Left lobe of liver (tissue), 2 donors: ENCODE measurements at regions not wholly inside any gene's neighbourhood (a gene's known extent, or its start where the extent isn't known, plus 50 kb on each side); places are given as distances from the start of the nearest gene placed in this dataset.
A peak's percentile ranks its signal among the peaks of the same experiment; 100 is the strongest.
"Not testable (repeated sequence)": the region's sequence is repeated elsewhere in the genome, so short reads cannot be mapped to it uniquely, and the experiment has no call there.

Source experiments
- ATAC-seq: fragments of 200-7000 bp; cut with Tn5 transposase; one replicate; pipeline ENCODE4 v1.9.1; 2020; ENCODE audit warnings: mild to moderate bottlenecking, moderate library complexity
- DNase-seq: peaks from one replicate; pipeline ENCODE4 v3.0.0-alpha.2; 2020; ENCODE audit warnings: low spot score
- donor health status: DM: no; HTN: no; CAD: no; lungs with moderate emphysema.
- donor health status: DM: no; HTN: yes; CAD: no.

DNA sequence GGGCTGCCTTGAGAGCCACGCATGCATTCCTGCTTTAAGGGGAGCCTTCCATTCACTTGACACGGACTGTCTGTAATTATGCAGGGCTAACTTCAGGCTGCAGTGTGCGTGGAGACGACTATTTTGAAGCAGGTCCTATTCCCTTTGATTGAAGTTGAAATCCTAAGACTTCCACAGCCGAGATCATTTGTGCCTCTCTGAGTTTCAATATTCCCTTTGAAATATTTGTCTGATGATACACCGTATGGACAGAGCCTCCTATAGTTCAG is 585.2 kb downstream of the TTLL7 start:
- not testable (repeated sequence) for DNase-seq, ATAC-seq

DNA sequence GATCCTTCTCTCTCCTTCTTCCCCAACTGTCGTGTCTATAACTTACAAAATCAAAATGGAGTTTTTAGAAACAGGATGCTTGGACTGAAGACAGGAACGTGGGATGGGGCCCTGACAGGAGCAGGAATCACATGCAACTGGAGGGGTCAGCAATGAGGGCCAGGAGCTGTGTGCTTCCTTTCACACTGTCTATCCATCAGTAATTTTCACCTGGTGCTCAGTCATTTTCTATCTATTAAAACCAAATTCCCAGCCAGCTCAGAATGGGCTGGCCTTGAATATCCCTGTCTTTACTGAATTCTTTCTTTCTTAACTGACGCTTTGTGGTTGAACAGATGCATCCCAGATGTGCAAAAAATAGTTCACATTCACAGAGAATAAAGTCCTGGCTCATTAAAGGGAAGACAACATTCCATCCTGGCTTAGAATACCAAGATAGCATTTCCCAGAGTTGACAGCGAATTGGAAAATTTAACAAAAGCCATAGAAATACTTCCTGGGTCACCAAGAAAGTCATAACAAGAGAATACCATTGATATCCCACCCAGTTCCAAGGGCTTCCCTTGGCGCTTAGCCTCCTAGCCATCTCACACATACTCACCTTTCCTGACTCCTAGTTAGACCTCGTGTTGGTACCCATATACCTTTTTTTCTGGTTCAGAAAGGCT is 588.1 kb downstream of the TTLL7 start:
- not testable (repeated sequence) for DNase-seq, ATAC-seq

DNA sequence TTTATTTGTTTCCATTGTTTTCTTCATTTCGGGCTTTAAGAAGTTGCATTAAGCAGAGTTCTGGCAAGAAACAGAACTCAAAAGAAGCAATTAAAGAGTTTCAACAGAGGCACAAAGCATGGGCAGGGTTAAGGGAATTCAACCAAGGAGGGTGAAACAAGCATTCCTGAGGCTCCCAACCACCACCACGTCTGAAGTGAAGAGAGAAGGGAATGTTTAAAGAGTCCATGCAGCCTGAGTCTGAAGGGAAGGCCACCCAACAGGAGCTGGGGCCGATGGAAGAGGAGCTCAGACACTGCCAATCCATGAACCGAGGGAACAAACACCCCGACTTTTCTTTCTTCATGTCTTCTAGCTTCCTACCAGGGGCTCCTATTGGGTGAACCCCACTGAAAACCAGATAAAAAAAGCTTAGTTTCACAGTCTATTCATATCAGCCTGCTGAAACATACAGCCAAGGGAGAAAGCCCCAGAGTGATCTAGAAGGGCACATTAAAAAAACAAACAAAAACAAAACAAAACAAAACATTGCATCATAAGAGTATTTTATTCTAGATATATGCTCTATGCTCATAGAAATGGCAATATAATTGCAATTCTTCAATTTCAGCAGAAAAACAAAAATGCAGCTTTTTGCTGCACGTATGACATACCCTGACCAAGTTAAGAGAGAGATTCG is 592.1 kb downstream of the TTLL7 start:
- ATAC-seq = peak; percentile 18
- DNase-seq = not testable (repeated sequence)

DNA sequence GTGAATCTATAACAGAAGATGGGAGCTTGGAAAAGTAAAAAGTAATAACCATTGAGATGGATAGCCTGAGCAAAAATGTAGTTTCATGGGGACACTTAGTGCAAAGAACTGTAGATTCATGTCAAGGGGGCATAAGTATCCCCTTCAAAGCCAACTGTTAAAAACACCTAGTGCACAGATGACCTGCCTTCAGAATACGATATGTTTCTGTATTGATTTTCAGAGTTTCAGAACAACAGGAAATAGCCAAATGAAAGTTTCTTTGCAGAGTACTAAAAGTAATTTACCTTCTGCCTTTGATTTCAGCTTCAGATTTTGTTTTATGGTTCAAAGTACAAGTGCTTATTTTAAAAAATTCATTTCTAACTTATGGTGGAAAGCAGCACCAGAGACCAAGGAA is 593.1 kb downstream of the TTLL7 start:
- DNase-seq, ATAC-seq: not testable (repeated sequence)

DNA sequence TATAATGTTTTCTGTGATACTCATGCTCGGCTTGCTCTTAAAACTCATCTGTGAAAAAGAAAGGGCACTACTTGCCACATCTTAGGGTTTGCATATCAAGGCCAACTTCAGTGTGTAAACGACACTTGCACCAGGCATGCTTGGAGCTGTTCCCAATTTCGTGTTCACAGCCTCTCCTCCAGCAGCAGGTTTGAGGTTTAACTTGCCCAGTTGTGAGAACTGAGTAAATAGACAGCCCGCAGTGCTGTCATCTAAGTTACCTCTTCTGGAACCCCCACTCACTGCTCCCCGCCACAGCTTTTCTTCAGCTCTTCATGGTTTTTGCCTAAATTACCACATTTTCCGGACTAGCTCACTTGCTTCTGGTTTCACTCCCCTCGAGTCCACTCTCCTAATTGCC is 595.4 kb downstream of the TTLL7 start:
- peak; percentile 96 for ATAC-seq
- not testable (repeated sequence) for DNase-seq

DNA sequence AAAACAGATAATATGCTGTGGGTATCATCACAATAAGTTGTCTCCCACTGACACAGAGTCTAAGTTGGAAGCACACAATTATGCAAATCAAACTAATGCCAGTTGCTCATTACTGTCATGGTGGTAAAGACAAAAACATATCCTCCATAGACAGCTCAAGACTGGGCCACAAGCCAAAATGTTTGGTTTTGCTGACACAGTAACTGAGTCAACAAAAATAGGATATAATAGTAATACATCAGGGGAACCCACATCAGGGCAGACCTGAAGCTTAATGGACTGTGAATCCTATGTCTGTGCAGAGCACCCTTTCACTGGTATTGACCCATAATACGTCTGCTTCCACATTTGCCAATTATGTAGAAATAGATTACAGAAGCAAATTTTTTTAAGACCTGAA is 597.8 kb downstream of the TTLL7 start:
- DNase-seq, ATAC-seq: not testable (repeated sequence)

DNA sequence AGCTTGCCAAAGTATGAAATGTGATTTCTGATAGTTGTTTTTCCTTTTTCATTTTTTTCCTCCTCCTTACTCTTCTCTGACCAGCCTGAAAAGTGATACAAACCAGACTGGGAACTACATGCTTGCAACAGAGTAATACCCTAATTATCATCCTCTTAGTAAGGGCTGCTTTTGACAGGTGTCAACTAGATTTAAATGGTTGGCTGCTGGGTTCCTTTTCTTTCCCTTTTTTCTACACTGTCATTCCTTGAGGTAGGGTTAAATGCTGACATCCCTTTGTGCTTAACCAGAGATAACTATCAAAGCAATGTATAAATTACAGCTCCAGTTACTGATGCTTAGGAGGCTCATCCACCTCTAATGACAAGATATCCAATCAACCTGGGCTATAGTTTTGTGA is 598.8 kb downstream of the TTLL7 start:
- DNase-seq, ATAC-seq: not testable (repeated sequence)

DNA sequence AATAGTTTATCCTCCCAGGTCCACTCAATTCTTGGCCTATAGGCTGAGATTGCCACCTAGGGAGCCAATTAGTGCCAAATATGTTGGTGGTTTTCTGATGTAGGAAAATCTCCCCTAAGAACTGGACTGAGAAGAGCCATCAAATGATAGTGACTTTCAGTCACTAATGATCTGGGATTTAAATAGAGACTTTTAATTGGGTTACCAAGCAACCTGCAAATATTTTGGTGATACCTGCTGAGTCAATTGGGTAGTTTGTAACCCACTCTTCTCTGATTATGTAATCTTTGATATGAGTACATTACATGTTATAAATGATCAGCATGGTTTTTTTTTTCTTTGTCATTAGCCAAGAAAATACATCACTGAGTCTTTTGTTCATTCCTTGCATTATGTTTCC is 600.8 kb downstream of the TTLL7 start:
- not testable (repeated sequence) for ATAC-seq, DNase-seq

DNA sequence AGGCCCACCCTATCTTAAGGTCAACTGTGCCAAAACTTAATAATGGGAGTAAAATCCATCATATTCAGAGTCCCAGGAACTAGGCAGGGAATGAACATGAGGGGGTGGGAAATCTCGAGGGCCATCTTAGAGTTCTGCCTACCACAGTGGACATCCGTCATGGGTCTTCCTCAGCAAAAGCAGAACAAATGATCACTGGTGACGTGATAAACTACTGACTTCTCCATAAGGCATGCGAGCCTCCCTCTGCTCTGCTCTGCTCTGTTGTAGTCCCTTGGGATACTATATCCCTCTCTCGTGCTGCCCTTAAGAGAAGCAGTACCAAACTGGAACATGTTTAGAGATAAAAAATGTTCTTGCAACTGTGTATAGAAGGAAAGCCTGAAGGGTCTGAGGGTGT is 603.8 kb downstream of the TTLL7 start:
- DNase-seq, ATAC-seq: not testable (repeated sequence)

DNA sequence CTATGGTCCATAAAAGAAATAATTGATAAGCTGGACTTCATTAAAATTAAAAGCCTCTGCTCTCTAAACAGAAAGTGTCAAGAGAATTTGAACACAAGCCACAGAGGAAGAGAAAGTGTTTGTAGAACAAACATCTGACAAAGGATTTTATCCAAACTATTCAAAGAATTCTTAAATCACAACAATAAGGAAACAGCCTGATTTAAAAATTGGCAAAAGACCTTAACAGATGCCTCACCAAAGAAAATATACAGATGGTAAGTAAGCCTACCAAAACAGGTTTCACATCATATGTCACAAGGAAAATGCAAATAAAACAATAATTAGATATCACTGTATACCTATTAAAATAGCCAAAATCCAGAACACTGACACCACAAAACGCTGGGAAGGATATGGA is 612.0 kb downstream of the TTLL7 start:
- not testable (repeated sequence) for DNase-seq, ATAC-seq

DNA sequence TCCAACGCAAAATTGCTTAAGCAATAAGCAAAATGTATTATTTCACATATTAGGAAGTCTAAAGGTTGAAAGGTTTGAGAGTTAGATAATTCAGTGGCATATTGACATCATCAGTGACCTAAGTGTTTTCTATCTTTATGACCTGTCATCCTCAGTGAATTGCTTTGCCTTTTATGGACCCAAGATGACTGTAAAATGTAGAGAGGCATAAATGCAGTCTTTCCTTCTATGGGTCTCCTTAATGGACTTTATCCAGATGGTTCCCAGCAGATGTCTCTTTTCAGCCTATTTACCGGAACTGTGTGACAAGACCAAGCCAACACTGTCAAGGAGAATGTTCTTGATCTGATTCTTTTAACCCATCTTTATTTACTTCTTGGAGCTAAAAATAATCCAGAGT is 615.8 kb downstream of the TTLL7 start:
- ATAC-seq, DNase-seq: not testable (repeated sequence)

DNA sequence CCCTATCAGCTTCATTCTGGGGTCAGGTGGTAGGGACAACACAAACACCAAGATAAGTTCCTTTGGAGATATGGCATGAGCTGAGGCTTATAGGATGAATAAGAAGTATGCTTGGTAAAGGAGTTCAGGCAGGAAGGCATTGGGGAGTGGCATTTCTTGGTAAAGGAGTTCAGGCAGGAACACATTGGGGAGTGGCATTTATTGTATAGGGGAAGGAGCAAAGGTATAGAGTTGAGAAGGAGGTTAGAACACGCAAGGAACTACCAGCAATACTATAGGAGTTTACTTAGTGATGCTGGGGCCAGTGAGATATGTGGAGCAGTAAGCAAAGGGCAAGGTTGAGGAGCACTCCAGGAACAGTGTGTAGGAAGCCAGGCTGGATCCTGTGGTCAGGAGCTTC is 625.9 kb downstream of the TTLL7 start:
- ATAC-seq, DNase-seq: not testable (repeated sequence)

DNA sequence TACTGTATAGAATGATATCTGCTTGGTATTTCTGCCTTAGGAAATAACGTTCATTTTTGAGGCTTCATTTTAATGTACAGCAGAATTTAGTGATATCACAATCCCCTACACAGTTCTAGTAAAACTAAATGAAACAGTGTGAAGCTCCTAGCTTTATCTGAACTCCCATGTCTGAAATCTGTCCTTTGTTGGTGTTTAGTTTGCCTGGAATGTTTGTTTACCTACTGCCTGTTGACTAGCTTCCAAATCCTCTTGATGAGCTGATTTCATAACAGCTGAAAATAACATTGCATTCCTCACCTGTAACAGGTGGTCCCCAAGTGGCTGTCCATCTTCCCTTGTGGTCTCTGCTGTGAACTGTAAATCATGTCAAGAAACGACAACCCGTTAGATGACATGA is 629.1 kb downstream of the TTLL7 start:
- ATAC-seq = peak; percentile 64

DNA sequence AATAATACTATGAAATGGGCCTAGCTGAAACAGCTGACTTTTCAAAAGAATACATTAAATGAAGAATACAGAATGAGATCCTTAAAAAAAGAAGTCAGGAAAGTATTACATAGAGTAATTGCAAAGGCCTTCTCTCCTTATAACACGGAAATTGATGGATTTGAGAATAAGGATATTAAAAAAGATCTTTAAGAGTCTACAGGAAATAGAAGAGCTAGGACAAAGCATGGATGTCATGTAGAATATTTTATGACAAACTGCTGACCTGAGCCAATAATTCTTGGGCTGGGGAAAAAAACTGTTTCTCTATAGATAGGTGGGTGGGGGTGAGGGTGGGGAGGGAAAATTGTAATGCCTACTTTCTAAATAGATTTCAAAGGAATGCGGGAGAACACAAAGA is 633.6 kb downstream of the TTLL7 start:
- not testable (repeated sequence) for DNase-seq, ATAC-seq

More for the DNA sequence above, 629.1 kb downstream of the TTLL7 start:
- not testable (repeated sequence) for DNase-seq

DNA sequence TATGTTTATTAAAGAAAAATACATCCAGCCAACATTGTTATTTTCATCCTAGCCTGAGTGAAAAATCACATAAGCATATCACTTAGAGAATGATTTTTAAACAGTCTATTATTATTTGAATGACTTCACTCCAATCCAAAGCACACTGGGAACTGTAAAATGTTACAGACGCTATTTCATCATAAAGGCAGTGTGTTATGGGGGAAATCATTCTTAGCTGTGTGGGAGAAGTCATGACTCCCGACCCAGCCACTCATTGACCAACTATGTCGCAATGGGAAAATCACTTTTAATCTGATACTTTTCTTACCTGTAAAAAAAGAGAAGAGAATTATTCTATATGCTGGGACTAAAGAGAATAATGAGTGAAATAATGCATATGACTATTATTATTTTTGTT is 653.6 kb downstream of the TTLL7 start:
- not testable (repeated sequence) for ATAC-seq, DNase-seq

DNA sequence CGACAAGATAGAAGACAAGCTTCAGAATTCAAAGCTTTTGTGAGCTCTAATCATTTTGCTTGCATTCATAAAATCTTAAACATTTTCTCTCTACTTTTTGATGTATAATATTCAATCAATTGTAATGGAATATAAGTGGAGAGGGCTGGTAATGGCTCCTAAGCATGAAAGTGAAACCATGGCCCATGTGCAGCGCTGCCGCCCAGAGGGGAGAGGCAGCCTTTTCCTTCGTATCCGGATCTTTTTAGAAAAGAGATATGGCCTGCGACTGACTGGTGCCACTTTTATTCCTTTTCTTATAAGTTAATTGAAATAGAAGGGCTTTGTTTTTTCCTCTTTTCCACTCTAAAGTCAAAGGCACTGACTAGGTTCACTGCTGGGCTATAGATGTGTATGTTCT is 655.2 kb downstream of the TTLL7 start:
- not testable (repeated sequence) for DNase-seq

DNA sequence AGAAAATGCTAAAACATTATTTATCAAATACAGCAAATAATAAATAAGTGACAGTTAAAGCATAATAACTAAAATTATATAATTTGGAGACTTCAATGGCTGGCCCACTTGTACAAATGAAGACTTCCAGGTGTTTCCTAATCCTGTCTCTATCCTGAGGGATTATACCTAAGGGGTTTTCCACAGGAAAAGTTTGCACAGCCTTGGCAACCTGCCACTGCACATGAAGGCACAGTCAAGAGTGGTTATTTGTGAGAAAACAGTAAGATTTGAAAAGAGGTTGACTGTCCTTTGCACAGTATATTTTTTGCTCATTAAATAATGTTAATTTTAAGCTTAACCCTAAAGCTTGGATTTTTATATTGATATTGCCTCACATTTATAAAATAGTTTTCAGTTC is 655.9 kb downstream of the TTLL7 start:
- ATAC-seq, DNase-seq: not testable (repeated sequence)

More for the DNA sequence above, 655.2 kb downstream of the TTLL7 start:
- ATAC-seq = peak; percentile 40

DNA sequence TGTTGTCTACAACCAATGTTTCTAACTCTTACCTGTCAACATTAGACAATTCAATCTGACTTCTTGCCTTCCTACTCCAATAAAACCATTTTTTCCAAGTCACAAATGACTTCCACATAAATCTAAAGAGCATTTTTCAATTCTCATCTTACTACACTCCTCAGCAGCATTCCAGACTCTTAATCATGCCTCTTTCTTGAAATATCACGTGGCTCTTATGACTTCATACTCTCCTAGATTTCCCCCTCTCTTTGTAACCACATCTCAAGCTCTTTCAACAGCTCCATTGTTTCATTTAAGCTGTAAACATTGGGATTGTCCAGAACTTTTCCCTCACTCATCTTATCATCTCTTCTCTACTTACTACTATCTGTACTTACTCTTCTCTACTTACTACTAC is 666.6 kb downstream of the TTLL7 start:
- not testable (repeated sequence) for ATAC-seq

DNA sequence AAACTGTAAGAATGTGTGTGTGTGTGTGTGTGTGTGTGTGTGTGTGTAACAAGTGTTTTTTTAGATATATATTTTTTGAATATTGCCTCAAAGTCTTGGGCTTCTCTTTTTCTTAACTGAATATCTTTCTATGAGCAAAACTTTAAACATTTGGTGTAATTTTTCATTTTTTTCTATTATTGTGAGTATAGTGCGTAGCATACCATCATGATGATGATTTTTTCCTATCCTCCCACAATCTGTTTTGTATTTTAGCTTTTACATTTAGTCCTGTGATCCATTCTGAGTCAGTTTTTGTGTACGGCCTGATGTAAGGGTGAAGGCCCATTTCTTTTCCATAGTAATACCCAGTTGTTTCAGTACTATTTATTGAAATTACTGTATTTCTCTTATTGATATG is 680.6 kb downstream of the TTLL7 start:
- DNase-seq (no peak), ATAC-seq (no peak)

More for the DNA sequence above, 666.6 kb downstream of the TTLL7 start:
- not testable (repeated sequence) for DNase-seq

DNA sequence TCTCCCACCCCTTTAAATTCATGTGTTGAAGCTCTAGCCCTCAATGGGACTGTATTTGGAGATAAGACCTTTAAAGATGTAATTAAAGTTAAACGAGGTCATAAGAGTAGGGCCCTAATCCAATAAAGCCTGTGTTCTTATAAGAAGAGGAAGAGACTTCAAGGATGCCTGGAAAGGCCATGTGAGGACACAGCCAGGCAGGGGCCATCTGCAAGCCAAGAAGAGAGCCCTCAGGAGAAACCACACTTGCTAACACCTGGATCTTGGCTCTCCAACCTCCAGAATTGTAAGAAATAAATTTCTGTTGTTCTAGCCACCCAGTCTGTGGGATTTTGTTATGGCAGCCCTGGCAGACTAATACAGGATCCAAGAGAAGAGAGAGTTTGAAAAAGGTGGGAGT is 683.5 kb downstream of the TTLL7 start:
- ATAC-seq, DNase-seq: not testable (repeated sequence)

DNA sequence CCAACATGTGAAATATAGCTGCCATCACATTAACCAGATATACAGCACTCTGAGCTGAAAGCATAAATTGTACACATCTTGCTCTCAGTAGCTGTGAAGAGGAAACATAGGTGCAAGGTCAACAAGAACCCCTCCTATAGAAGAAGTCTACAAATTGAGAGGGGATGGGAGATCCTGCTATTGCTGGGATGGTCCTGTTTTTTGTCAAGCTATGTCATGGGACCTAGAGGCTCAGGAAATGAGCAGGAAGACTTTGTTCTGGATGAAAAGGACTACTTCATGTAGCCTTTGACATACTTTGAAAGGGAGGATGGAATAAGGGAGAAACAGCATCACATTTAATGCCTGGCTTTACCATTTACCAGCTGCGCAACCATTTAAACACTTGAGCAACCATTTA is 688.8 kb downstream of the TTLL7 start:
- ATAC-seq, DNase-seq: not testable (repeated sequence)

DNA sequence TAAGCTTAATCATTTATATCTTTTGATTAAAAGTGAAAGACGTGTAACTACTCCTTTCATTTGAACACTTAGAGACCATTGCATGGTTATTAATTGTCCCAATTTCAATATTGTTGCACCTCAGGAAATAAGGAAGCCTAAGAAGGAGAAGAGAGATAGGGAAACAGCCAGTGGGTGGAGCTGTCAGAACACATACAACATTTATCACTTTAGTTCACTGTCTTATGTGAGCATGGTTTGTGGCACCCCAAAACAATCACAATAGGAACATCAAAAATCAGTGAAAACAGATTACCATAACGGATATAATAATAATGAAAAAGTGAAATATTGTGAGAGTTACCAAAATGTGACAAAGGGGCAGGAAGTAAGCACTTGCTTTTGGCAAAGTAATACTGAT is 689.9 kb downstream of the TTLL7 start:
- DNase-seq = not testable (repeated sequence)
- peak; percentile 74 for ATAC-seq
